ENCODE measurements at regions not wholly inside any gene's neighbourhood (a gene's known extent, or its start where the extent isn't known, plus 50 kb on each side); places are given as distances from the start of the nearest gene placed in this dataset.

- POLR2A ChIA-PET (ENCODE audit: partially characterized antibody) = no interaction called here
- Histone ChIP-seq H3K4me2 (ENCODE audit: insufficient read depth in 1 of 2, low read depth in 2 of 2, low read length in 2 of 2) (no peak overlapping the region), H4K20me1 (replicated peaks in 1 of 2; ENCODE audit: control insufficient read depth in 1 of 2, insufficient read depth in 2 of 2, low read length in 2 of 2) (no peaks in the 10 kb centered on the region), H3K56ac (replicated peaks; ENCODE audit: insufficient read length, low read depth, low read length) (no peak overlapping the region), H3K9ac (replicated peaks in 1 of 4; ENCODE audit: extremely low read depth in 1 of 4, low read depth in 3 of 4, low read length in 3 of 4) (no peak overlapping the region), H2BK12ac (ENCODE audit: low read depth, low read length) (no peak overlapping the region), H2BK20ac (ENCODE audit: low read length) (no peak overlapping the region), H3K4ac (replicated peaks; ENCODE audit: insufficient read length, low read depth, low read length) (no peak overlapping the region), H3K79me2 (ENCODE audit: control insufficient read depth in 1 of 2, insufficient read depth in 2 of 2, low read length in 2 of 2) (no peaks in the 10 kb centered on the region), H4K8ac (ENCODE audit: extremely low read depth, insufficient read depth, low read length) (no peak overlapping the region), H4K91ac (replicated peaks; ENCODE audit: insufficient read length, low read length) (no peak overlapping the region), H2BK15ac (ENCODE audit: low read length) (no peak overlapping the region), H2BK120ac (replicated peaks; ENCODE audit: low read depth, low read length) (no peak overlapping the region), H2AFZ (ENCODE audit: low read length) (no peak overlapping the region), H3K14ac (ENCODE audit: insufficient read length) (no peak overlapping the region), H3K4me1 (replicated peaks in 1 of 4; ENCODE audit: control insufficient read depth in 3 of 4, insufficient read depth in 4 of 4, low read length in 3 of 4) (peaks cover 0 to 6% (median 5%) of the 10 kb centered on the region in 4 experiments; a peak in 4 of 7 replicates), H4K5ac (ENCODE audit: insufficient read length, low read depth, low read length) (no peak overlapping the region), H2AK5ac (ENCODE audit: low read depth, low read length) (no peak overlapping the region), H3K23me2 (ENCODE audit: low read depth, low read length) (no peaks in the 10 kb centered on the region), H3K9me3 (ENCODE audit: insufficient read depth in 2 of 2, low read depth in 1 of 2, low read length in 1 of 2) (no peaks in the 10 kb centered on the region), H3K23ac (ENCODE audit: insufficient read length) (no peak overlapping the region), H3K79me1 (ENCODE audit: low read depth, low read length) (no peaks in the 10 kb centered on the region), H3K27ac (ENCODE audit: low read depth, low read length) (no peak overlapping the region), H3K27me3 (replicated peaks in 1 of 4; ENCODE audit: control insufficient read depth in 3 of 4, extremely low read depth in 1 of 4, insufficient read depth in 3 of 4, low read length in 3 of 4) (no peaks in the 10 kb centered on the region), H3K18ac (ENCODE audit: extremely low read depth, low read length) (no peak overlapping the region), H3K4me3 (ENCODE audit: extremely low read depth in 1 of 4, insufficient read depth in 2 of 4, low read depth in 3 of 4, low read length in 4 of 4) (no peak overlapping the region), H2BK5ac (ENCODE audit: low read depth, low read length) (no peak overlapping the region), H3K36me3 (ENCODE audit: control insufficient read depth in 2 of 4, insufficient read depth in 4 of 4, low read length in 3 of 4) (no peaks in the 10 kb centered on the region)
- CTCF ChIA-PET (ENCODE audit: partially characterized antibody) = no interaction called here
- no peak for FAIRE-seq
- DNase-seq (ENCODE audit: low read depth in 1 of 2, low spot score in 2 of 2) = no peak
- 96% methylated on average over 1 of the region's 1 CpG; no CpG with 5 or more reads in 1 of the 2 experiments for WGBS, 2 experiments (ENCODE audit: extremely low coverage in 1 of 2, insufficient coverage in 1 of 2, insufficient read length in 1 of 2, insufficient replicate concordance in 2 of 2, low coverage in 1 of 2, low lambda C conversion rate in 2 of 2, missing lambda C conversion rate in 1 of 2)
- TF ChIP-seq NANOG (IDR thresholded peaks at IDR 0.05; ENCODE audit: insufficient read depth, low read depth, low read length, poor library complexity, severe bottlenecking) = no peak
- TF ChIP-seq, protein P1, sequence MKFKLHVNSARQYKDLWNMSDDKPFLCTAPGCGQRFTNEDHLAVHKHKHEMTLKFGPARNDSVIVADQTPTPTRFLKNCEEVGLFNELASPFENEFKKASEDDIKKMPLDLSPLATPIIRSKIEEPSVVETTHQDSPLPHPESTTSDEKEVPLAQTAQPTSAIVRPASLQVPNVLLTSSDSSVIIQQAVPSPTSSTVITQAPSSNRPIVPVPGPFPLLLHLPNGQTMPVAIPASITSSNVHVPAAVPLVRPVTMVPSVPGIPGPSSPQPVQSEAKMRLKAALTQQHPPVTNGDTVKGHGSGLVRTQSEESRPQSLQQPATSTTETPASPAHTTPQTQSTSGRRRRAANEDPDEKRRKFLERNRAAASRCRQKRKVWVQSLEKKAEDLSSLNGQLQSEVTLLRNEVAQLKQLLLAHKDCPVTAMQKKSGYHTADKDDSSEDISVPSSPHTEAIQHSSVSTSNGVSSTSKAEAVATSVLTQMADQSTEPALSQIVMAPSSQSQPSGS (IDR thresholded peaks at IDR 0.05; ENCODE audit: low read length) = no peak
- TF ChIP-seq SP4 (IDR thresholded peaks at IDR 0.05; ENCODE audit: low read length) = no peak
These were observed 54.6 kb upstream of the C1GALT1 start for GRCh38 chr7:7127773-7128172.
